OCI-LY1 (cell line): ENCODE measurements at regions not wholly inside any gene's neighbourhood (a gene's known extent, or its start where the extent isn't known, plus 50 kb on each side); places are given as distances from the start of the nearest gene placed in this dataset.

Source experiments
- CTCF ChIP-seq: fragments of 200-600 bp; sonication (generic), shearing (Covaris generic); IDR thresholded peaks from 2 replicates; pipeline ENCODE4 v1.5.1; 2017; ENCODE audit warnings: mild to moderate bottlenecking, antibody characterized with exemption, low read length, moderate library complexity, mixed read lengths
- EZH2 ChIP-seq: fragments of 200-600 bp; sonication (generic), shearing (Covaris generic); IDR thresholded peaks from 2 replicates; pipeline ENCODE4 v1.8.0; 2017; ENCODE audit warnings: borderline replicate concordance, mixed run types, mild to moderate bottlenecking, antibody characterized with exemption, low read length, moderate library complexity, mixed read lengths

- TF ChIP-seq CTCF, result no peak
- no peak for TF ChIP-seq EZH2
These were observed 541.8 kb downstream of the SOX11 start for GRCh38 chr2:6233993-6234392.
